ENCODE measurements at regions not wholly inside any gene's neighbourhood (a gene's known extent, or its start where the extent isn't known, plus 50 kb on each side); places are given as distances from the start of the nearest gene placed in this dataset.

- no peak for TF ChIP-seq MAX (IDR thresholded peaks at IDR 0.05; ENCODE audit: low read depth, low read length)
- no peak for TF ChIP-seq CTCF (IDR thresholded peaks at IDR 0.05 in 2 of 3, conservative IDR thresholded peaks at IDR 0.05 in 1 of 3; ENCODE audit: control insufficient read depth in 2 of 3, extremely low read depth in 1 of 3, insufficient read depth in 1 of 3, low read depth in 3 of 3, low read length in 3 of 3)
Observed at GRCh38 chr15:85276921-85277320, 103.5 kb upstream of the AKAP13 start.

Data from GM12878 (cell line).